Mesenchymal stem cell (in vitro differentiated cells and primary cell): ENCODE measurements at regions not wholly inside any gene's neighbourhood (a gene's known extent, or its start where the extent isn't known, plus 50 kb on each side); places are given as distances from the start of the nearest gene placed in this dataset.

Source experiments
- DNase-seq: peaks from one replicate; pipeline ENCODE4 v3.0.0-alpha.2; 2013
- H2AFZ ChIP-seq: one replicate; pipeline ENCODE4 v1.6.1; 2013; ENCODE audit warnings: low read depth, mild to moderate bottlenecking, control low read depth, inconsistent platforms, low read length, moderate library complexity
- H2AK5ac ChIP-seq: 2 replicates; pipeline ENCODE4 v1.6.1; 2013; ENCODE audit warnings: low read length, moderate library complexity, mild to moderate bottlenecking, inconsistent platforms; ENCODE audit not compliant: severe bottlenecking
- H2BK120ac ChIP-seq: one replicate; pipeline ENCODE4 v1.6.1; 2013; ENCODE audit warnings: low read depth, mild to moderate bottlenecking, inconsistent platforms, low read length, moderate library complexity
- H2BK12ac ChIP-seq, 2 experiments: one replicate each; pipeline ENCODE4 v1.6.1; 2013; ENCODE audit warnings: inconsistent platforms in 2 of 2, low read length in 2 of 2, mild to moderate bottlenecking in 2 of 2, moderate library complexity in 2 of 2, control low read depth in 1 of 2
- H2BK15ac ChIP-seq: one replicate; pipeline ENCODE4 v1.6.1; 2013; ENCODE audit warnings: mild to moderate bottlenecking, low read depth, inconsistent platforms; ENCODE audit not compliant: poor library complexity, severe bottlenecking
- H2BK5ac ChIP-seq: 2 replicates; pipeline ENCODE4 v1.6.1; 2013; ENCODE audit warnings: low read depth, mild to moderate bottlenecking, low read length, control low read depth, inconsistent platforms; ENCODE audit not compliant: poor library complexity, severe bottlenecking
- H3K14ac ChIP-seq, 2 experiments: one replicate each; pipeline ENCODE4 v1.6.1; 2013; ENCODE audit warnings: inconsistent platforms in 2 of 2, low read length in 2 of 2, control low read depth in 1 of 2, mild to moderate bottlenecking in 1 of 2, moderate library complexity in 1 of 2
- H3K18ac ChIP-seq, 2 experiments: one replicate each; pipeline ENCODE4 v1.6.1; 2013; ENCODE audit warnings: inconsistent platforms in 2 of 2, low read length in 2 of 2, control low read depth in 1 of 2, low read depth in 1 of 2, mild to moderate bottlenecking in 1 of 2
- H3K23ac ChIP-seq, 2 experiments: one replicate each; pipeline ENCODE4 v1.6.1; 2013; ENCODE audit warnings: inconsistent platforms in 2 of 2, low read length in 2 of 2, mild to moderate bottlenecking in 2 of 2, moderate library complexity in 2 of 2, control low read depth in 1 of 2
- H3K27ac ChIP-seq: 2 replicates; pipeline ENCODE4 v1.5.1; 2013; ENCODE audit warnings: mild to moderate bottlenecking, moderate library complexity, low read length, control low read depth, inconsistent platforms; ENCODE audit not compliant: poor library complexity, severe bottlenecking
- H3K27me3 ChIP-seq, 2 experiments: 2 replicates each; pipeline versions ENCODE4 v1.6.1 to v1.7.0; 2013; ENCODE audit warnings: low read length in 2 of 2, mild to moderate bottlenecking in 2 of 2, moderate library complexity in 2 of 2, control low read depth in 1 of 2, inconsistent platforms in 1 of 2; ENCODE audit not compliant: control insufficient read depth in 1 of 2, insufficient read depth in 1 of 2
- H3K36me3 ChIP-seq, 2 experiments: 2 replicates each; pipeline versions ENCODE4 v1.6.1 to v1.7.0; 2013; ENCODE audit warnings: low read length in 2 of 2, control low read depth in 1 of 2, inconsistent platforms in 1 of 2, low read depth in 1 of 2, mild to moderate bottlenecking in 1 of 2; ENCODE audit not compliant: insufficient read depth in 2 of 2, control insufficient read depth in 1 of 2
- H3K4ac ChIP-seq, 2 experiments: one replicate each; pipeline ENCODE4 v1.6.1; 2013; ENCODE audit warnings: inconsistent platforms in 2 of 2, low read length in 2 of 2, mild to moderate bottlenecking in 2 of 2, moderate library complexity in 2 of 2, control low read depth in 1 of 2, low read depth in 1 of 2
- H3K4me1 ChIP-seq: 2 replicates; pipeline ENCODE4 v1.6.1; 2013; ENCODE audit warnings: low read depth, low read length, control low read depth; ENCODE audit not compliant: control insufficient read depth, insufficient read depth
- H3K4me2 ChIP-seq: 2 replicates; pipeline ENCODE4 v1.6.1; 2013; ENCODE audit warnings: low read length, mild to moderate bottlenecking, inconsistent platforms; ENCODE audit not compliant: poor library complexity, severe bottlenecking
- H3K4me3 ChIP-seq, 2 experiments: 2 replicates each; pipeline versions ENCODE4 v1.5.1 to v1.7.0; 2013; ENCODE audit warnings: low read length in 2 of 2, mild to moderate bottlenecking in 2 of 2, control low read depth in 1 of 2, low read depth in 1 of 2; ENCODE audit not compliant: insufficient read depth in 1 of 2
- H3K79me1 ChIP-seq: replicated peaks from 2 replicates; pipeline ENCODE4 v1.6.1; 2013; ENCODE audit warnings: mild to moderate bottlenecking, control low read depth, low read length, inconsistent platforms; ENCODE audit not compliant: poor library complexity, severe bottlenecking
- H3K9ac ChIP-seq: 2 replicates; pipeline ENCODE4 v1.7.0; 2013; ENCODE audit warnings: mild to moderate bottlenecking, low read length, moderate library complexity
- H3K9me3 ChIP-seq: 2 replicates; pipeline ENCODE4 v1.7.0; 2013; ENCODE audit warnings: mild to moderate bottlenecking, low read length; ENCODE audit not compliant: control insufficient read depth
- H4K8ac ChIP-seq: one replicate; pipeline ENCODE4 v1.6.1; 2013; ENCODE audit warnings: inconsistent platforms, mild to moderate bottlenecking, low read length, moderate library complexity
- H4K91ac ChIP-seq: one replicate; pipeline ENCODE4 v1.6.1; 2013; ENCODE audit warnings: mild to moderate bottlenecking, low read length, inconsistent platforms
- WGBS: methylation state at CpG from one replicate; pipeline ENCODE4 v1.1.7; 2013; ENCODE audit warnings: mixed read lengths; 5-methylcytosine and 5-hydroxymethylcytosine counted together

GRCh38 chr2:129233751-129234406 lies 745.6 kb upstream of the RAB6C start:
- H3K18ac ChIP-seq = no peak overlapping the region
- H2AK5ac ChIP-seq = no peak overlapping the region
- H3K9ac ChIP-seq = no peak overlapping the region
- H3K79me1 ChIP-seq = no peaks in the 10 kb centered on the region
- no peak overlapping the region for H3K4me3 ChIP-seq
- WGBS = 45% methylated on average over 5 of the region's 6 CpGs
- H3K36me3 ChIP-seq = no peaks in the 10 kb centered on the region
- H3K4ac ChIP-seq = no peak overlapping the region
- peak overlapping the region in 1 of 2 experiments; percentile 39 for H2BK12ac ChIP-seq
- H3K27me3 ChIP-seq = no peaks in the 10 kb centered on the region
- no peak overlapping the region for H3K23ac ChIP-seq
- no peak overlapping the region for H3K27ac ChIP-seq
- no peak overlapping the region for H2AFZ ChIP-seq
- H2BK15ac ChIP-seq = no peak overlapping the region
- H4K8ac ChIP-seq = no peak overlapping the region
- no peak overlapping the region for H2BK5ac ChIP-seq
- DNase-seq = peak; percentile 43
- no peak overlapping the region for H3K4me2 ChIP-seq
- H3K14ac ChIP-seq = no peak overlapping the region
- no peaks in the 10 kb centered on the region for H3K4me1 ChIP-seq
- H2BK120ac ChIP-seq = no peak overlapping the region
- no peak overlapping the region for H4K91ac ChIP-seq
- H3K9me3 ChIP-seq = no peaks in the 10 kb centered on the region

DNA sequence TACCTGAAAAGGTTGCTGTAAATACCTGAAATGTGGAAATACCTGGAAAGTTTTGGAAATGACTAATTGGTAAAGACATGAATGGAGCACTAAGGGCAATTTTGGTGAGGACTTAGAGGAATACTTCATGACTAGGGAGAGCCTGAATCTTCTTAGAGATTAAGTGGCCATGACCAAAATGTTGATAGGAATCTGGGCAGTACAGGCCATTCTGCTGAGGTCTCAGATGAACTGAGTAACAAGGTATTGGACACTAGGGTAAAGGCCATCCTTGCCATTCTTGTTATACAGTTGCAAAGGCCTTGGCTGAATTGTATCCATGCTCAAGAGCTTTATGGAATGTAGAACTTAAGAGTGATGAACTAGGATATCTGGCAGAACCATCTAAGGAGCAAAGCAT lies 742.9 kb upstream of the RAB6C start:
- H3K9me3 ChIP-seq = no peaks in the 10 kb centered on the region
- H4K8ac ChIP-seq = no peak overlapping the region
- no peak overlapping the region for H4K91ac ChIP-seq
- no peak overlapping the region for H3K4me2 ChIP-seq
- no peaks in the 10 kb centered on the region for H3K4me1 ChIP-seq
- H3K23ac ChIP-seq = no peak overlapping the region
- H3K9ac ChIP-seq = no peak overlapping the region
- no peak overlapping the region for H2AFZ ChIP-seq
- H2BK5ac ChIP-seq = no peak overlapping the region
- H3K79me1 ChIP-seq = no peaks in the 10 kb centered on the region
- H2BK15ac ChIP-seq = no peak overlapping the region
- H3K27me3 ChIP-seq = no peaks in the 10 kb centered on the region
- H3K18ac ChIP-seq = no peak overlapping the region
- no peak overlapping the region for H2BK12ac ChIP-seq
- H3K4me3 ChIP-seq = no peak overlapping the region
- no peak overlapping the region for H2AK5ac ChIP-seq
- H3K36me3 ChIP-seq = no peaks in the 10 kb centered on the region
- H2BK120ac ChIP-seq = no peak overlapping the region
- no peak overlapping the region for H3K27ac ChIP-seq
- no peak overlapping the region for H3K4ac ChIP-seq
- H3K14ac ChIP-seq = no peak overlapping the region
- DNase-seq = no peak

- Histone ChIP-seq H2BK120ac (no peak overlapping the region), H3K4me1 (no peaks in the 10 kb centered on the region), H3K4me3 (no peak overlapping the region), H3K9ac (no peak overlapping the region), H3K27ac (no peak overlapping the region), H3K23ac (no peak overlapping the region), H3K4me2 (no peak overlapping the region), H3K27me3 (no peaks in the 10 kb centered on the region), H3K79me1 (no peaks in the 10 kb centered on the region), H3K14ac (no peak overlapping the region), H3K18ac (no peak overlapping the region), H2AK5ac (no peak overlapping the region), H2BK15ac (no peak overlapping the region), H3K4ac (no peak overlapping the region), H4K8ac (no peak overlapping the region), H2BK12ac (no peak overlapping the region), H4K91ac (no peak overlapping the region), H3K36me3 (no peaks in the 10 kb centered on the region), H3K9me3 (no peaks in the 10 kb centered on the region), H2AFZ (no peak overlapping the region), H2BK5ac (no peak overlapping the region)
- 79% methylated on average over 5 of the region's 6 CpGs for WGBS
- peak; percentile 5 for DNase-seq
These were observed 741.3 kb upstream of the RAB6C start for GRCh38 chr2:129237966-129238725.

GRCh38 chr2:129239141-129239540 lies 740.3 kb upstream of the RAB6C start:
- Histone ChIP-seq H3K79me1 (no peaks in the 10 kb centered on the region), H3K4me2 (no peak overlapping the region), H3K36me3 (no peaks in the 10 kb centered on the region), H3K23ac (no peak overlapping the region), H2BK5ac (no peak overlapping the region), H3K9me3 (no peaks in the 10 kb centered on the region), H3K4me3 (no peak overlapping the region), H3K27ac (no peak overlapping the region), H3K4me1 (no peaks in the 10 kb centered on the region), H2BK15ac (no peak overlapping the region), H4K8ac (no peak overlapping the region), H2BK12ac (no peak overlapping the region), H3K9ac (no peak overlapping the region), H2AFZ (no peak overlapping the region), H2AK5ac (no peak overlapping the region), H3K14ac (no peak overlapping the region), H2BK120ac (no peak overlapping the region), H3K4ac (no peak overlapping the region), H3K27me3 (no peaks in the 10 kb centered on the region), H4K91ac (no peak overlapping the region), H3K18ac (no peak overlapping the region)
- no peak for DNase-seq
- WGBS = 93% methylated on average over 2 of the region's 2 CpGs
